Ishikawa (cell line): ENCODE measurements at regions not wholly inside any gene's neighbourhood (a gene's known extent, or its start where the extent isn't known, plus 50 kb on each side); places are given as distances from the start of the nearest gene placed in this dataset.

Experiments
- CEBPB ChIP-seq: IDR thresholded peaks from 2 replicates; pipeline ENCODE4 v1.6.1; 2012
- CREB1 ChIP-seq: IDR thresholded peaks from 2 replicates; pipeline ENCODE4 v1.6.1; 2012; ENCODE audit warnings: low read depth
- MAX ChIP-seq: IDR thresholded peaks from 2 replicates; pipeline ENCODE4 v1.6.1; 2012
- TCF12 ChIP-seq: IDR thresholded peaks from 2 replicates; pipeline ENCODE4 v1.6.1; 2012; ENCODE audit warnings: low read depth

- TF ChIP-seq CREB1 = no peak
- TF ChIP-seq MAX = no peak
- no peak for TF ChIP-seq TCF12
- no peak for TF ChIP-seq CEBPB
Measured at GRCh38 chr5:3452622-3453021, 143.0 kb upstream of the IRX1 start.
